ENCODE measurements at regions not wholly inside any gene's neighbourhood (a gene's known extent, or its start where the extent isn't known, plus 50 kb on each side); places are given as distances from the start of the nearest gene placed in this dataset.

DNA sequence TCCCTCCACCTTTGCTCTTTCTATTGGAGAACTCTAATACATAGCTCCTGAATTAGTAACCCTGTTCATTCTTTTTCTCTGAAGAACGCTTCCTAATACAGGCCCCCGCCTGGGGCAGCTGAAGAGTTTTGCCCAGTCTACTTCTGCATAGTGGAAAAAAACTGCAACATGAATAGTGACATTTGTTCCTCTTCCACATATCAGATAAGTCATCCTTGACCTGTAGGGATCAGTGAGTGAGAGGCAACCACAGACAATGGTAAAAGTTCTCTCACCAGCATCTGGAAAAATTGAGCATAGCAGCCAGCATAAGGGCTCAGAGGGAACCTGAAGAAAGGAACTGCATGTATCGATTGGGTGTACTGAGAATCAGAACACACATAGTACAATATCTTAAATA, 262.0 kb downstream of the STK31 start:
- H3K18ac ChIP-seq (ENCODE audit: low read depth in 1 of 2, low read length in 2 of 2) = no peak overlapping the region
- no peak overlapping the region for H3K27ac ChIP-seq (ENCODE audit: low read length, poor library complexity, severe bottlenecking)
- no peaks in the 10 kb centered on the region for H3K4me1 ChIP-seq (ENCODE audit: control insufficient read depth, insufficient read depth, low read depth, low read length)
- no peak overlapping the region for H4K91ac ChIP-seq (ENCODE audit: low read length)
- no peak overlapping the region for H3K4me2 ChIP-seq (ENCODE audit: low read length, poor library complexity, severe bottlenecking)
- no peaks in the 10 kb centered on the region for H3K36me3 ChIP-seq (ENCODE audit: control insufficient read depth in 1 of 2, insufficient read depth in 2 of 2, low read depth in 1 of 2, low read length in 2 of 2)
- H2BK15ac ChIP-seq (ENCODE audit: low read depth, poor library complexity, severe bottlenecking) = no peak overlapping the region
- no peak overlapping the region for H2BK12ac ChIP-seq (ENCODE audit: low read length in 2 of 2)
- H2AFZ ChIP-seq (ENCODE audit: low read depth, low read length) = no peak overlapping the region
- no peak overlapping the region for H3K9ac ChIP-seq (ENCODE audit: low read length)
- peaks cover 5% of the 10 kb centered on the region for H3K9me3 ChIP-seq (ENCODE audit: control insufficient read depth, low read length)
- 92% methylated on average over 2 of the region's 3 CpGs for WGBS
- H3K14ac ChIP-seq (ENCODE audit: low read length in 2 of 2) = no peak overlapping the region
- no peak overlapping the region for H2AK5ac ChIP-seq (ENCODE audit: low read length, severe bottlenecking)
- H3K79me1 ChIP-seq (replicated peaks; ENCODE audit: low read length, poor library complexity, severe bottlenecking) = no peaks in the 10 kb centered on the region
- no peak overlapping the region for H4K8ac ChIP-seq (ENCODE audit: low read length)
- DNase-seq = no peak
- no peak overlapping the region for H3K4me3 ChIP-seq (ENCODE audit: insufficient read depth in 1 of 2, low read depth in 1 of 2, low read length in 2 of 2)
- H3K27me3 ChIP-seq (ENCODE audit: control insufficient read depth in 1 of 2, insufficient read depth in 1 of 2, low read length in 2 of 2) = no peaks in the 10 kb centered on the region
- no peak overlapping the region for H2BK5ac ChIP-seq (ENCODE audit: low read depth, low read length, poor library complexity, severe bottlenecking)
- no peak overlapping the region for H2BK120ac ChIP-seq (ENCODE audit: low read depth, low read length)
- H3K23ac ChIP-seq (ENCODE audit: low read length in 2 of 2) = no peak overlapping the region
- no peak overlapping the region for H3K4ac ChIP-seq (ENCODE audit: low read depth in 1 of 2, low read length in 2 of 2)

DNA sequence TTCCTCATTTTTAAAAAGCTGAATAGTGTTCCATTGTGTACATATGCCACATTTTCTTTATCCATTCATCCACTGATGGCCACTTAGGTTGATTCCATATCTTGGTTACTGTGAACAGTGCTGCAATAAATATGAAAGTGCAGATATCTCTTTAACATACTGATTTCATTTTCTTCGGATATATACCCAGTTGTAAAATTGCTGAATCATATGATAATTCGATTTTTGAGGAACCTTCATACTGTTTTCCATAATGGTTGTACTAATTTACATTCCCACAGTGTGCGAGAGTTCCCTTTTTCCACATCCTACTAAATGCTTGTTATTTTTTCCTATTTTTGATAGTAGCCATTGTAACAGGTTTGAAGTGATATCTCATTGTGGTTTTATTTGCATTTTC, 263.2 kb downstream of the STK31 start:
- Histone ChIP-seq H3K4me1 (ENCODE audit: control insufficient read depth, insufficient read depth, low read depth, low read length) (no peaks in the 10 kb centered on the region), H3K27me3 (ENCODE audit: control insufficient read depth in 1 of 2, insufficient read depth in 1 of 2, low read length in 2 of 2) (no peaks in the 10 kb centered on the region), H3K14ac (ENCODE audit: low read length in 2 of 2) (no peak overlapping the region), H3K23ac (ENCODE audit: low read length in 2 of 2) (no peak overlapping the region), H3K79me1 (replicated peaks; ENCODE audit: low read length, poor library complexity, severe bottlenecking) (no peaks in the 10 kb centered on the region), H3K4ac (ENCODE audit: low read depth in 1 of 2, low read length in 2 of 2) (no peak overlapping the region), H4K8ac (ENCODE audit: low read length) (no peak overlapping the region), H2AFZ (ENCODE audit: low read depth, low read length) (no peak overlapping the region), H2BK120ac (ENCODE audit: low read depth, low read length) (no peak overlapping the region), H3K9me3 (ENCODE audit: control insufficient read depth, low read length) (peaks cover 5% of the 10 kb centered on the region), H3K4me2 (ENCODE audit: low read length, poor library complexity, severe bottlenecking) (no peak overlapping the region), H4K91ac (ENCODE audit: low read length) (no peak overlapping the region), H3K4me3 (ENCODE audit: insufficient read depth in 1 of 2, low read depth in 1 of 2, low read length in 2 of 2) (no peak overlapping the region), H3K36me3 (ENCODE audit: control insufficient read depth in 1 of 2, insufficient read depth in 2 of 2, low read depth in 1 of 2, low read length in 2 of 2) (no peaks in the 10 kb centered on the region), H2BK5ac (ENCODE audit: low read depth, low read length, poor library complexity, severe bottlenecking) (no peak overlapping the region), H2AK5ac (ENCODE audit: low read length, severe bottlenecking) (no peak overlapping the region), H3K18ac (ENCODE audit: low read depth in 1 of 2, low read length in 2 of 2) (no peak overlapping the region), H3K9ac (ENCODE audit: low read length) (no peak overlapping the region), H2BK12ac (ENCODE audit: low read length in 2 of 2) (no peak overlapping the region), H2BK15ac (ENCODE audit: low read depth, poor library complexity, severe bottlenecking) (no peak overlapping the region), H3K27ac (ENCODE audit: low read length, poor library complexity, severe bottlenecking) (no peak overlapping the region)
- no CpG with 5 or more reads among the region's 3 CpGs for WGBS
- no peak for DNase-seq

GRCh38 chr7:23980081-23980480, 270.1 kb downstream of the STK31 start:
- no peak overlapping the region for H3K23ac ChIP-seq (ENCODE audit: low read length in 2 of 2)
- H3K4me3 ChIP-seq (ENCODE audit: insufficient read depth in 1 of 2, low read depth in 1 of 2, low read length in 2 of 2) = no peak overlapping the region
- no peak overlapping the region for H2BK120ac ChIP-seq (ENCODE audit: low read depth, low read length)
- H4K91ac ChIP-seq (ENCODE audit: low read length) = peak overlapping the region; percentile 14
- no peaks in the 10 kb centered on the region for H3K36me3 ChIP-seq (ENCODE audit: control insufficient read depth in 1 of 2, insufficient read depth in 2 of 2, low read depth in 1 of 2, low read length in 2 of 2)
- no peaks in the 10 kb centered on the region for H3K79me1 ChIP-seq (replicated peaks; ENCODE audit: low read length, poor library complexity, severe bottlenecking)
- H2BK15ac ChIP-seq (ENCODE audit: low read depth, poor library complexity, severe bottlenecking) = no peak overlapping the region
- H3K18ac ChIP-seq (ENCODE audit: low read depth in 1 of 2, low read length in 2 of 2) = peak overlapping the region in 1 of 2 experiments; percentile 43
- peaks cover 9% of the 10 kb centered on the region for H3K9me3 ChIP-seq (ENCODE audit: control insufficient read depth, low read length)
- H3K4ac ChIP-seq (ENCODE audit: low read depth in 1 of 2, low read length in 2 of 2) = no peak overlapping the region
- H3K9ac ChIP-seq (ENCODE audit: low read length) = no peak overlapping the region
- no peaks in the 10 kb centered on the region for H3K4me1 ChIP-seq (ENCODE audit: control insufficient read depth, insufficient read depth, low read depth, low read length)
- H2AFZ ChIP-seq (ENCODE audit: low read depth, low read length) = no peak overlapping the region
- no peak overlapping the region for H2BK5ac ChIP-seq (ENCODE audit: low read depth, low read length, poor library complexity, severe bottlenecking)
- H3K27me3 ChIP-seq (ENCODE audit: control insufficient read depth in 1 of 2, insufficient read depth in 1 of 2, low read length in 2 of 2) = no peaks in the 10 kb centered on the region
- H2AK5ac ChIP-seq (ENCODE audit: low read length, severe bottlenecking) = no peak overlapping the region
- H4K8ac ChIP-seq (ENCODE audit: low read length) = no peak overlapping the region
- H3K4me2 ChIP-seq (ENCODE audit: low read length, poor library complexity, severe bottlenecking) = no peak overlapping the region
- no peak overlapping the region for H2BK12ac ChIP-seq (ENCODE audit: low read length in 2 of 2)
- no peak overlapping the region for H3K14ac ChIP-seq (ENCODE audit: low read length in 2 of 2)
- DNase-seq = no peak
- H3K27ac ChIP-seq (ENCODE audit: low read length, poor library complexity, severe bottlenecking) = no peak overlapping the region

GRCh38 chr7:23981314-23981713, 271.3 kb downstream of the STK31 start:
- Histone ChIP-seq H3K23ac (ENCODE audit: low read length in 2 of 2) (no peak overlapping the region), H2BK15ac (ENCODE audit: low read depth, poor library complexity, severe bottlenecking) (no peak overlapping the region), H3K27ac (ENCODE audit: low read length, poor library complexity, severe bottlenecking) (no peak overlapping the region), H3K27me3 (ENCODE audit: control insufficient read depth in 1 of 2, insufficient read depth in 1 of 2, low read length in 2 of 2) (no peaks in the 10 kb centered on the region), H3K4me2 (ENCODE audit: low read length, poor library complexity, severe bottlenecking) (no peak overlapping the region), H3K18ac (ENCODE audit: low read depth in 1 of 2, low read length in 2 of 2) (no peak overlapping the region), H2AFZ (ENCODE audit: low read depth, low read length) (no peak overlapping the region), H3K36me3 (ENCODE audit: control insufficient read depth in 1 of 2, insufficient read depth in 2 of 2, low read depth in 1 of 2, low read length in 2 of 2) (no peaks in the 10 kb centered on the region), H3K9ac (ENCODE audit: low read length) (no peak overlapping the region), H3K14ac (ENCODE audit: low read length in 2 of 2) (no peak overlapping the region), H3K9me3 (ENCODE audit: control insufficient read depth, low read length) (peaks cover 9% of the 10 kb centered on the region), H2BK120ac (ENCODE audit: low read depth, low read length) (no peak overlapping the region), H3K79me1 (replicated peaks; ENCODE audit: low read length, poor library complexity, severe bottlenecking) (no peaks in the 10 kb centered on the region), H3K4ac (ENCODE audit: low read depth in 1 of 2, low read length in 2 of 2) (no peak overlapping the region), H3K4me1 (ENCODE audit: control insufficient read depth, insufficient read depth, low read depth, low read length) (no peaks in the 10 kb centered on the region), H2AK5ac (ENCODE audit: low read length, severe bottlenecking) (no peak overlapping the region), H2BK12ac (ENCODE audit: low read length in 2 of 2) (no peak overlapping the region), H2BK5ac (ENCODE audit: low read depth, low read length, poor library complexity, severe bottlenecking) (no peak overlapping the region), H4K91ac (ENCODE audit: low read length) (no peak overlapping the region), H4K8ac (ENCODE audit: low read length) (no peak overlapping the region), H3K4me3 (ENCODE audit: insufficient read depth in 1 of 2, low read depth in 1 of 2, low read length in 2 of 2) (no peak overlapping the region)
- WGBS = 0% methylated on average over 1 of the region's 1 CpG
- no peak for DNase-seq

Data from mesenchymal stem cell (in vitro differentiated cells and primary cell).